ENCODE measurements at regions not wholly inside any gene's neighbourhood (a gene's known extent, or its start where the extent isn't known, plus 50 kb on each side); places are given as distances from the start of the nearest gene placed in this dataset.
A peak's percentile ranks its signal among the peaks of the same experiment; 100 is the strongest.

DNA sequence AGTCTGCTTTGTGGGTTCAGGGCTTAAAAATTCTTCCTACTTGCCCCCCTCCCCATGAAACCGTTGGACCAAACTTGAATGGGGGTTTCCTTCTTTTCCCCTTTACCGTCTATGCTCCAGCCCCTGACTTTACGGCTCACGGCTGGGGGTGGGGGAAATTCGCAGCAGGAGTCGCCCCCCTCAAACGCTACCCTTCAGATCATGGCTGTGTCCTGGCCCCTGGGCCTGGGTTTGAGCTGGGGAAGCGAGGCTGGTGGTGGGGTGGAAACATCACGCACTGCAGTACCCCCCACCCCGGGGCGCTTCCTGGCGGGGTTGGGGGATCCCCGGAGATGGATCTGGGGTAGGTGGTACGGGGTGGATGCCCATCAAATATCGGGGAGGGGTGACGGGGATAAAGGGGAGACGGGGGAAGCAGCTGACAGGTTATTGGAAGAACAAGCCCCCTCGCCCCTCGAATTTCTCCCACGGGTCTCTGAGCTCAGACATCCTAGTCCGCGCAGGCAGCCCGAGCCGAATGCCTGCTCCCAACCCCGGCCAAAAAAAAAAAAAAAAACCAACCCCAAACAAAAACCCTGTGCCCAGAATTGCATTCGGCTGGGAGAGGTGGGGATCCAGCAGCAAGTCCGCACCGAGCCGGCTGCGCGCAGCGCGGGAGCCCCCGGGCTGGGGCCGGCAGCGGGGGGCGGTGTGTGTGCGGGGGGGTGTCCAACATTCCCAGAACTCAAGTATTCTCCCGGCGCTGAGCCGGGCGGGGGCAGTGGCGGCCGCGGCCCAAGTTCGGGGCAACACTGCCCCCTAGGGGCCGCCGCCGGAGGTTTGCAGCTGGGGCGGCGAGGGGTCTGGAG lies 59.0 kb upstream of the ACOT11 start (continued):
- TF ChIP-seq, protein P1, sequence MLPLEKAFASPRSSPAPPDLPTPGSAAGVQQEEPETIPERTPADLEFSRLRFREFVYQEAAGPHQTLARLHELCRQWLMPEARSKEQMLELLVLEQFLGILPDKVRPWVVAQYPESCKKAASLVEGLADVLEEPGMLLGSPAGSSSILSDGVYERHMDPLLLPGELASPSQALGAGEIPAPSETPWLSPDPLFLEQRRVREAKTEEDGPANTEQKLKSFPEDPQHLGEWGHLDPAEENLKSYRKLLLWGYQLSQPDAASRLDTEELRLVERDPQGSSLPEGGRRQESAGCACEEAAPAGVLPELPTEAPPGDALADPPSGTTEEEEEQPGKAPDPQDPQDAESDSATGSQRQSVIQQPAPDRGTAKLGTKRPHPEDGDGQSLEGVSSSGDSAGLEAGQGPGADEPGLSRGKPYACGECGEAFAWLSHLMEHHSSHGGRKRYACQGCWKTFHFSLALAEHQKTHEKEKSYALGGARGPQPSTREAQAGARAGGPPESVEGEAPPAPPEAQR (tag by site-specific recombination; IDR thresholded peaks at IDR 0.05): no peak
- TF ChIP-seq, protein P2, sequence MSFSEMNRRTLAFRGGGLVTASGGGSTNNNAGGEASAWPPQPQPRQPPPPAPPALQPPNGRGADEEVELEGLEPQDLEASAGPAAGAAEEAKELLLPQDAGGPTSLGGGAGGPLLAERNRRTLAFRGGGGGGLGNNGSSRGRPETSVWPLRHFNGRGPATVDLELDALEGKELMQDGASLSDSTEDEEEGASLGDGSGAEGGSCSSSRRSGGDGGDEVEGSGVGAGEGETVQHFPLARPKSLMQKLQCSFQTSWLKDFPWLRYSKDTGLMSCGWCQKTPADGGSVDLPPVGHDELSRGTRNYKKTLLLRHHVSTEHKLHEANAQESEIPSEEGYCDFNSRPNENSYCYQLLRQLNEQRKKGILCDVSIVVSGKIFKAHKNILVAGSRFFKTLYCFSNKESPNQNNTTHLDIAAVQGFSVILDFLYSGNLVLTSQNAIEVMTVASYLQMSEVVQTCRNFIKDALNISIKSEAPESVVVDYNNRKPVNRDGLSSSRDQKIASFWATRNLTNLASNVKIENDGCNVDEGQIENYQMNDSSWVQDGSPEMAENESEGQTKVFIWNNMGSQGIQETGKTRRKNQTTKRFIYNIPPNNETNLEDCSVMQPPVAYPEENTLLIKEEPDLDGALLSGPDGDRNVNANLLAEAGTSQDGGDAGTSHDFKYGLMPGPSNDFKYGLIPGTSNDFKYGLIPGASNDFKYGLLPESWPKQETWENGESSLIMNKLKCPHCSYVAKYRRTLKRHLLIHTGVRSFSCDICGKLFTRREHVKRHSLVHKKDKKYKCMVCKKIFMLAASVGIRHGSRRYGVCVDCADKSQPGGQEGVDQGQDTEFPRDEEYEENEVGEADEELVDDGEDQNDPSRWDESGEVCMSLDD (tag by site-specific recombination; IDR thresholded peaks at IDR 0.05): peak; percentile 92
- TF ChIP-seq ZNF555 (tag by site-specific recombination; conservative IDR thresholded peaks at IDR 0.05): no peak
- no peak for TF ChIP-seq TRIM28 (IDR thresholded peaks at IDR 0.05; ENCODE audit: borderline replicate concordance, low read length)
- peak; percentile 78 for TF ChIP-seq ZNF660 (tag by site-specific recombination; IDR thresholded peaks at IDR 0.05)
- no peak for TF ChIP-seq ZNF266 (tag by site-specific recombination; IDR thresholded peaks at IDR 0.05; ENCODE audit: low read depth)
- 0 out of 2 replicates have a peak, but pooled peaks have one; percentile 42 for TF ChIP-seq ZBTB1 (tag by site-specific recombination; IDR thresholded peaks at IDR 0.05)
- no peak for TF ChIP-seq ZNF354C (tag by site-specific recombination; IDR thresholded peaks at IDR 0.05; ENCODE audit: borderline replicate concordance, low read depth)
- TF ChIP-seq ZNF19 (tag by site-specific recombination; IDR thresholded peaks at IDR 0.05; ENCODE audit: low read depth): no peak
- TF ChIP-seq ZNF292 (tag by site-specific recombination; IDR thresholded peaks at IDR 0.05; ENCODE audit: borderline replicate concordance, low read depth): no peak
- TF ChIP-seq ZNF214 (tag by site-specific recombination; IDR thresholded peaks at IDR 0.05; ENCODE audit: borderline replicate concordance): no peak
- TF ChIP-seq, protein P3, sequence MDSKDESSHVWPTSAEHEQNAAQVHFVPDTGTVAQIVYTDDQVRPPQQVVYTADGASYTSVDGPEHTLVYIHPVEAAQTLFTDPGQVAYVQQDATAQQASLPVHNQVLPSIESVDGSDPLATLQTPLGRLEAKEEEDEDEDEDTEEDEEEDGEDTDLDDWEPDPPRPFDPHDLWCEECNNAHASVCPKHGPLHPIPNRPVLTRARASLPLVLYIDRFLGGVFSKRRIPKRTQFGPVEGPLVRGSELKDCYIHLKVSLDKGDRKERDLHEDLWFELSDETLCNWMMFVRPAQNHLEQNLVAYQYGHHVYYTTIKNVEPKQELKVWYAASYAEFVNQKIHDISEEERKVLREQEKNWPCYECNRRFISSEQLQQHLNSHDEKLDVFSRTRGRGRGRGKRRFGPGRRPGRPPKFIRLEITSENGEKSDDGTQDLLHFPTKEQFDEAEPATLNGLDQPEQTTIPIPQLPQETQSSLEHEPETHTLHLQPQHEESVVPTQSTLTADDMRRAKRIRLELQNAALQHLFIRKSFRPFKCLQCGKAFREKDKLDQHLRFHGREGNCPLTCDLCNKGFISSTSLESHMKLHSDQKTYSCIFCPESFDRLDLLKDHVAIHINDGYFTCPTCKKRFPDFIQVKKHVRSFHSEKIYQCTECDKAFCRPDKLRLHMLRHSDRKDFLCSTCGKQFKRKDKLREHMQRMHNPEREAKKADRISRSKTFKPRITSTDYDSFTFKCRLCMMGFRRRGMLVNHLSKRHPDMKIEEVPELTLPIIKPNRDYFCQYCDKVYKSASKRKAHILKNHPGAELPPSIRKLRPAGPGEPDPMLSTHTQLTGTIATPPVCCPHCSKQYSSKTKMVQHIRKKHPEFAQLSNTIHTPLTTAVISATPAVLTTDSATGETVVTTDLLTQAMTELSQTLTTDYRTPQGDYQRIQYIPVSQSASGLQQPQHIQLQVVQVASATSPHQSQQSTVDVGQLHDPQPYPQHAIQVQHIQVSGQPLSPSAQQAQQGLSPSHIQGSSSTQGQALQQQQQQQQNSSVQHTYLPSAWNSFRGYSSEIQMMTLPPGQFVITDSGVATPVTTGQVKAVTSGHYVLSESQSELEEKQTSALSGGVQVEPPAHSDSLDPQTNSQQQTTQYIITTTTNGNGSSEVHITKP (tag by site-specific recombination; IDR thresholded peaks at IDR 0.05): peak; percentile 72
- TF ChIP-seq ZNF473 (tag by site-specific recombination; IDR thresholded peaks at IDR 0.05): no peak
- no peak; the same call in 1 of the 2 replicates for TF ChIP-seq KLF1 (tag by site-specific recombination; IDR thresholded peaks at IDR 0.05)
- TF ChIP-seq, protein P4, sequence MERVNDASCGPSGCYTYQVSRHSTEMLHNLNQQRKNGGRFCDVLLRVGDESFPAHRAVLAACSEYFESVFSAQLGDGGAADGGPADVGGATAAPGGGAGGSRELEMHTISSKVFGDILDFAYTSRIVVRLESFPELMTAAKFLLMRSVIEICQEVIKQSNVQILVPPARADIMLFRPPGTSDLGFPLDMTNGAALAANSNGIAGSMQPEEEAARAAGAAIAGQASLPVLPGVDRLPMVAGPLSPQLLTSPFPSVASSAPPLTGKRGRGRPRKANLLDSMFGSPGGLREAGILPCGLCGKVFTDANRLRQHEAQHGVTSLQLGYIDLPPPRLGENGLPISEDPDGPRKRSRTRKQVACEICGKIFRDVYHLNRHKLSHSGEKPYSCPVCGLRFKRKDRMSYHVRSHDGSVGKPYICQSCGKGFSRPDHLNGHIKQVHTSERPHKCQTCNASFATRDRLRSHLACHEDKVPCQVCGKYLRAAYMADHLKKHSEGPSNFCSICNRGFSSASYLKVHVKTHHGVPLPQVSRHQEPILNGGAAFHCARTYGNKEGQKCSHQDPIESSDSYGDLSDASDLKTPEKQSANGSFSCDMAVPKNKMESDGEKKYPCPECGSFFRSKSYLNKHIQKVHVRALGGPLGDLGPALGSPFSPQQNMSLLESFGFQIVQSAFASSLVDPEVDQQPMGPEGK (tag by site-specific recombination; IDR thresholded peaks at IDR 0.05): peak; percentile 99
- TF ChIP-seq ZXDB (tag by site-specific recombination; IDR thresholded peaks at IDR 0.05): peak; percentile 49; the same call in 1 of the 2 replicates
- TF ChIP-seq ZNF677 (tag by site-specific recombination; IDR thresholded peaks at IDR 0.05): no peak
- TF ChIP-seq ZNF514 (tag by site-specific recombination; IDR thresholded peaks at IDR 0.05): no peak
- no peak for TF ChIP-seq ZNF548 (tag by site-specific recombination; IDR thresholded peaks at IDR 0.05)
- no peak for TF ChIP-seq ZNF571 (tag by site-specific recombination; IDR thresholded peaks at IDR 0.05)
- TF ChIP-seq ZNF112 (tag by site-specific recombination; IDR thresholded peaks at IDR 0.05): no peak
- TF ChIP-seq, protein P5, sequence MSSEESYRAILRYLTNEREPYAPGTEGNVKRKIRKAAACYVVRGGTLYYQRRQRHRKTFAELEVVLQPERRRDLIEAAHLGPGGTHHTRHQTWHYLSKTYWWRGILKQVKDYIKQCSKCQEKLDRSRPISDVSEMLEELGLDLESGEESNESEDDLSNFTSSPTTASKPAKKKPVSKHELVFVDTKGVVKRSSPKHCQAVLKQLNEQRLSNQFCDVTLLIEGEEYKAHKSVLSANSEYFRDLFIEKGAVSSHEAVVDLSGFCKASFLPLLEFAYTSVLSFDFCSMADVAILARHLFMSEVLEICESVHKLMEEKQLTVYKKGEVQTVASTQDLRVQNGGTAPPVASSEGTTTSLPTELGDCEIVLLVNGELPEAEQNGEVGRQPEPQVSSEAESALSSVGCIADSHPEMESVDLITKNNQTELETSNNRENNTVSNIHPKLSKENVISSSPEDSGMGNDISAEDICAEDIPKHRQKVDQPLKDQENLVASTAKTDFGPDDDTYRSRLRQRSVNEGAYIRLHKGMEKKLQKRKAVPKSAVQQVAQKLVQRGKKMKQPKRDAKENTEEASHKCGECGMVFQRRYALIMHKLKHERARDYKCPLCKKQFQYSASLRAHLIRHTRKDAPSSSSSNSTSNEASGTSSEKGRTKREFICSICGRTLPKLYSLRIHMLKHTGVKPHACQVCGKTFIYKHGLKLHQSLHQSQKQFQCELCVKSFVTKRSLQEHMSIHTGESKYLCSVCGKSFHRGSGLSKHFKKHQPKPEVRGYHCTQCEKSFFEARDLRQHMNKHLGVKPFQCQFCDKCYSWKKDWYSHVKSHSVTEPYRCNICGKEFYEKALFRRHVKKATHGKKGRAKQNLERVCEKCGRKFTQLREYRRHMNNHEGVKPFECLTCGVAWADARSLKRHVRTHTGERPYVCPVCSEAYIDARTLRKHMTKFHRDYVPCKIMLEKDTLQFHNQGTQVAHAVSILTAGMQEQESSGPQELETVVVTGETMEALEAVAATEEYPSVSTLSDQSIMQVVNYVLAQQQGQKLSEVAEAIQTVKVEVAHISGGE (tag by site-specific recombination; conservative IDR thresholded peaks at IDR 0.05; ENCODE audit: low read depth): peak; percentile 35; the same call in 1 of the 2 replicates
- TF ChIP-seq, protein P6, sequence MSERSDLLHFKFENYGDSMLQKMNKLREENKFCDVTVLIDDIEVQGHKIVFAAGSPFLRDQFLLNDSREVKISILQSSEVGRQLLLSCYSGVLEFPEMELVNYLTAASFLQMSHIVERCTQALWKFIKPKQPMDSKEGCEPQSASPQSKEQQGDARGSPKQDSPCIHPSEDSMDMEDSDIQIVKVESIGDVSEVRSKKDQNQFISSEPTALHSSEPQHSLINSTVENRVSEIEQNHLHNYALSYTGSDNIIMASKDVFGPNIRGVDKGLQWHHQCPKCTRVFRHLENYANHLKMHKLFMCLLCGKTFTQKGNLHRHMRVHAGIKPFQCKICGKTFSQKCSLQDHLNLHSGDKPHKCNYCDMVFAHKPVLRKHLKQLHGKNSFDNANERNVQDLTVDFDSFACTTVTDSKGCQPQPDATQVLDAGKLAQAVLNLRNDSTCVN (tag by site-specific recombination; optimal IDR thresholded peaks at IDR 0.05): peak; percentile 85

All from HEK293 (cell line).